Kidney (tissue), 13 donors: ENCODE measurements at regions not wholly inside any gene's neighbourhood (a gene's known extent, or its start where the extent isn't known, plus 50 kb on each side); places are given as distances from the start of the nearest gene placed in this dataset.

Source experiments
- DNase-seq, 5 donors: peaks; one replicate each; pipeline ENCODE4 v3.0.0-alpha.2; 2013 to 2020
- FAIRE-seq: peaks from 2 replicates; lab custom pipeline; 2012; peaks lifted over from hg19 to GRCh38; lab: Jason Lieb, UNC
- H3K27ac ChIP-seq, 2 donors: one replicate each; pipeline ENCODE4 v1.7.0; 2013; ENCODE audit warnings: low read depth in 2 of 2, low read length in 2 of 2, inconsistent platforms in 1 of 2
- H3K27me3 ChIP-seq: one replicate; pipeline ENCODE4 v1.7.1; 2013; ENCODE audit warnings: low read length, inconsistent platforms; ENCODE audit not compliant: control insufficient read depth, insufficient read depth
- H3K36me3 ChIP-seq, 3 donors: one replicate each; pipeline versions ENCODE4 v1.7.0 to v1.7.1; 2013; ENCODE audit warnings: low read length in 3 of 3, control low read depth in 1 of 3, inconsistent platforms in 1 of 3; ENCODE audit not compliant: insufficient read depth in 3 of 3, control insufficient read depth in 2 of 3
- H3K4me1 ChIP-seq, 3 donors: one replicate each; pipeline versions ENCODE4 v1.7.0 to v1.7.1; 2013; ENCODE audit warnings: low read length in 3 of 3, inconsistent platforms in 1 of 3, low read depth in 1 of 3; ENCODE audit not compliant: control insufficient read depth in 2 of 3, insufficient read depth in 2 of 3
- H3K4me3 ChIP-seq, 3 donors: one replicate each; pipeline versions ENCODE4 v1.7.0 to v1.8.1; 2013; ENCODE audit warnings: low read length in 3 of 3, control low read depth in 1 of 3, inconsistent platforms in 1 of 3
- H3K9ac ChIP-seq, 3 donors: one replicate each; pipeline versions ENCODE4 v1.7.0 to v1.7.1; 2013; ENCODE audit warnings: low read length in 3 of 3, control low read depth in 1 of 3, inconsistent platforms in 1 of 3
- H3K9me3 ChIP-seq, 3 donors: one replicate each; pipeline versions ENCODE4 v1.7.0 to v1.7.1; 2013; ENCODE audit warnings: low read length in 3 of 3, control low read depth in 1 of 3, inconsistent platforms in 1 of 3; ENCODE audit not compliant: control insufficient read depth in 2 of 3, insufficient read depth in 1 of 3
- intact Hi-C: fragments of 100-400 bp; cut with DNase I; formaldehyde crosslinking; loops from one replicate; pipeline ENCODE4 v1.11.1; 2022
- TF ChIP-seq, protein P1 (sequence below): IDR thresholded peaks from 3 replicates; pipeline ENCODE4 v1.5.1; 2012; ENCODE audit warnings: mild to moderate bottlenecking, moderate library complexity, borderline replicate concordance; ENCODE audit not compliant: insufficient read depth; ENCODE audit errors: extremely low read depth
- donor health status: control.
- donor health status: control.
- donor health status: control.
- donor health status: control.
- donor health status: control.
- donor health status: DM: yes; HTN: yes; CAD: no.
- donor health status: Normal renal cell carcinoma (clear cell type).

DNA sequence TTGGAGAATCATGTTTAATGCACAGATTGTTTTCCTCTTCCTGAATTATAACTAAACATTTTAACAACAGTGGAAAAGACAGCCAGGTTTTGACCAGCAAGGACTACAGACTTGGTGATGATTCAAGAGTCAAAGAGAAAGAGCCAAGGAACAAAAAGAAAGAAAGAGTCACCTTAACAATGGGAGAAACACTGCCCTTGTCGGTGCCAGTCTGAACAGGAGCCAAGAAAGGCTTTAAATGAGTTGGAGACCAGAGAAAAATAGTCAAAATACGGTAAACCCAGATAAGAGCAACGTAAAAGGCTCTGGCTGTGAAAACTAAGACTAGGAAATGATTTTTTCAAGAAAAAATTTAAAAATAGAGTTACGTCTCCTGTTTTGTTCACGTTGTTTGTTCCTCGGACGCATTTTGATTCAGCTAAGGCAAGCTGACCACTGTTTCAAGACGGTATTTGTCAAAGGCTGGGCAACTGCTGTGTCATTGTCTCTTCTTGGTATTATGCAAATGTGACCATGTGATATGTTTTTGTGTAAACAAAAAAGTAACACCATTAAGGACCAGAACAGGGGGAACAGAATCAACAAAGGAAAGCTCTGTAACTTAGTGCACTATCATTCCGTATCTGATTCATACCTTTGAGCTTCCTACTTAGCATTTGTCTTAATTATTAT lies 634.5 kb downstream of the LIG4 start:
- TF ChIP-seq, protein P1, sequence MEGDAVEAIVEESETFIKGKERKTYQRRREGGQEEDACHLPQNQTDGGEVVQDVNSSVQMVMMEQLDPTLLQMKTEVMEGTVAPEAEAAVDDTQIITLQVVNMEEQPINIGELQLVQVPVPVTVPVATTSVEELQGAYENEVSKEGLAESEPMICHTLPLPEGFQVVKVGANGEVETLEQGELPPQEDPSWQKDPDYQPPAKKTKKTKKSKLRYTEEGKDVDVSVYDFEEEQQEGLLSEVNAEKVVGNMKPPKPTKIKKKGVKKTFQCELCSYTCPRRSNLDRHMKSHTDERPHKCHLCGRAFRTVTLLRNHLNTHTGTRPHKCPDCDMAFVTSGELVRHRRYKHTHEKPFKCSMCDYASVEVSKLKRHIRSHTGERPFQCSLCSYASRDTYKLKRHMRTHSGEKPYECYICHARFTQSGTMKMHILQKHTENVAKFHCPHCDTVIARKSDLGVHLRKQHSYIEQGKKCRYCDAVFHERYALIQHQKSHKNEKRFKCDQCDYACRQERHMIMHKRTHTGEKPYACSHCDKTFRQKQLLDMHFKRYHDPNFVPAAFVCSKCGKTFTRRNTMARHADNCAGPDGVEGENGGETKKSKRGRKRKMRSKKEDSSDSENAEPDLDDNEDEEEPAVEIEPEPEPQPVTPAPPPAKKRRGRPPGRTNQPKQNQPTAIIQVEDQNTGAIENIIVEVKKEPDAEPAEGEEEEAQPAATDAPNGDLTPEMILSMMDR, result no peak
- FAIRE-seq (no peak), DNase-seq (no peak)
- H3K4me3 ChIP-seq, result no peak overlapping the region
- no peaks in the 10 kb centered on the region for H3K4me1 ChIP-seq
- H3K9ac ChIP-seq, result no peak overlapping the region
- H3K27ac ChIP-seq, result no peak overlapping the region
- intact Hi-C loops, result no loop called here
- H3K27me3 ChIP-seq, result no peaks in the 10 kb centered on the region
- H3K9me3 ChIP-seq, result no peaks in the 10 kb centered on the region
- H3K36me3 ChIP-seq, result no peaks in the 10 kb centered on the region

DNA sequence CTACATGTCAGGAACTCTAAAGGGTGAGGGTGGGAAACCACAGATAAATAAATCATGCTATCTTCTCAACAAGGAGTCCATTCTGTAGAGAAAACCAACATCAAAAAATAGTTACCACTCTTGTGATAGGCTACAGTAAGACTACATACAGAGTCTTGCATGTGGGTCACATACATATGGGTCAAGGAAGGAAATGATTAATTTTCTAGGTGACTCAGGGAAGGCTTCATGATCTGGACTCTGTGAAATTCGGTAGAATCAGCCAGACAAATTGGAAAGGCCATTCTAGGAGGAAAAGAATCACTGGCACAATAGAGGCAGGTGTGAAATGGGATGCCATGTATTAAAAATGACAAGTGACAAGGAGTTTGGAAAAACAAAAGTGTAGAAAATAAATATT lies 638.9 kb downstream of the LIG4 start:
- TF ChIP-seq, protein P1, result no peak
- H3K27ac ChIP-seq, result no peak overlapping the region
- H3K27me3 ChIP-seq, result no peaks in the 10 kb centered on the region
- no peak overlapping the region for H3K9ac ChIP-seq
- intact Hi-C loops, result no loop called here
- no peak overlapping the region for H3K4me3 ChIP-seq
- no peaks in the 10 kb centered on the region for H3K9me3 ChIP-seq
- FAIRE-seq, result no peak
- no peaks in the 10 kb centered on the region for H3K36me3 ChIP-seq
- no peak for DNase-seq
- H3K4me1 ChIP-seq, result no peaks in the 10 kb centered on the region

DNA sequence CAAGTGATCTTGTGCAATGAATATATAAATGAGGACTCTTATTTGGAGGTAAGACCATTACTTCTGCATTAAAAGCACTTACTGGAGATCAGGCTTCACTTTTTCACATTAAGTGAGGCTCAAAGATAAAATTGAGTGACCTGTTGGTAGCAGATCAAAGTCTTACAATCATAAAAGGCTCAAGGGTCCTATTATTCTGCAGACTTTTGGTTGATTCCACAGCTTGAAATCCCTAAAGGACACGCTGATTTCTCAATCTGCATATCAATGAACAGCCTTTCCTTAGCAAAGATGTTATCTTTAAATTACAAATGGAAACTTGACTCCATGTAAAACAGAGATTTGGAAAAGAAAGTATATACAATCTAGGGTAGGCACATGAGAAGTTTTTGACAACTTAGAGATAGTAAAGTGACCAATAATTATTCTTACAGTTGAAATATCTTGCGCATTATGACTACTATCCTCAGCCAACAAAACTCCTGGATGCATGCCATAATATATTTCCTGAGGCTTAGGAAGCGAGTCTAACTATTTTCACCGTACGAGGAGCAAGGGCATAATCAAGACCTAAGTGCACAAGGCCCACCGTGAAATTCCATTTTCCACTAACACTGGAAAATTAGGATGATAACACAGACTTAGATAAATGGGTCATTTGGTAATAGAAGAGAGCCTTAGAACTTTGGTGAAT lies 640.7 kb downstream of the LIG4 start:
- Histone ChIP-seq H3K36me3 (no peaks in the 10 kb centered on the region), H3K27me3 (no peaks in the 10 kb centered on the region), H3K4me3 (no peak overlapping the region), H3K9me3 (no peaks in the 10 kb centered on the region), H3K9ac (no peak overlapping the region), H3K4me1 (no peaks in the 10 kb centered on the region), H3K27ac (no peak overlapping the region)
- TF ChIP-seq, protein P1, result no peak
- FAIRE-seq (no peak), DNase-seq (no peak)
- intact Hi-C loops, result no loop called here
